PC-9 (cell line): ENCODE measurements at regions not wholly inside any gene's neighbourhood (a gene's known extent, or its start where the extent isn't known, plus 50 kb on each side); places are given as distances from the start of the nearest gene placed in this dataset.

Experiments
- BruUV-seq: library from RNA; stranded (reverse); fragments of 400-500 nt; replicated peaks from 2 replicates; lab custom pipeline; 2021; lab: Mats Ljungman, UMichigan
- CTCF ChIA-PET: fragments of 300-600 bp; sonication (Branson Sonifier 250); formaldehyde crosslinking; loops from one replicate; lab custom pipeline; 2022; ENCODE audit warnings: antibody characterized with exemption; lab: Charles Lee
- POLR2A ChIA-PET: fragments of 300-600 bp; sonication (Branson Sonifier 250); formaldehyde crosslinking; loops from one replicate; lab custom pipeline; 2022; ENCODE audit warnings: antibody characterized with exemption; ENCODE audit not compliant: unreplicated experiment; lab: Charles Lee
- DNase-seq, 2 experiments: peaks; one replicate each; pipeline versions ENCODE4 v3.0.0 to v3.0.0-alpha.2; 2015 to 2022; ENCODE audit warnings: mixed read lengths in 1 of 2
- H2AFZ ChIP-seq: fragments of 200-600 bp; sonication (generic); 2 replicates; pipeline ENCODE4 v1.8.1; 2017; ENCODE audit warnings: antibody characterized with exemption
- H3F3A ChIP-seq: fragments of 200-600 bp; sonication (generic); 2 replicates; pipeline ENCODE4 v1.8.1; 2017; ENCODE audit warnings: antibody characterized with exemption, mild to moderate bottlenecking, low read depth; ENCODE audit not compliant: insufficient read depth
- H3K27ac ChIP-seq: fragments of 200-600 bp; sonication (generic); 2 replicates; pipeline ENCODE4 v1.6.1; 2016; ENCODE audit warnings: mixed run types
- H3K27me3 ChIP-seq: fragments of 200-600 bp; sonication (generic); 2 replicates; pipeline ENCODE4 v1.6.1; 2016; ENCODE audit warnings: low read depth, mixed run types; ENCODE audit not compliant: insufficient read depth
- H3K36me3 ChIP-seq: fragments of 200-600 bp; sonication (generic); 2 replicates; pipeline ENCODE4 v1.6.1; 2016; ENCODE audit warnings: low read depth, mixed run types
- H3K4me1 ChIP-seq: fragments of 200-600 bp; sonication (generic); replicated peaks from 2 replicates; pipeline ENCODE4 v1.6.1; 2016; ENCODE audit warnings: mixed run types; ENCODE audit not compliant: insufficient read depth
- H3K4me2 ChIP-seq: fragments of 200-600 bp; sonication (generic); 2 replicates; pipeline ENCODE4 v1.6.1; 2017; ENCODE audit warnings: mixed run types
- H3K4me3 ChIP-seq: fragments of 200-600 bp; sonication (generic); 2 replicates; pipeline ENCODE4 v1.6.1; 2016; ENCODE audit warnings: mixed run types
- H3K79me2 ChIP-seq: fragments of 200-600 bp; sonication (generic); 2 replicates; pipeline ENCODE4 v1.6.1; 2017; ENCODE audit warnings: low read depth, mixed run types
- H3K9me2 ChIP-seq: fragments of 200-600 bp; sonication (generic); 2 replicates; pipeline ENCODE4 v1.8.1; 2017; ENCODE audit warnings: mild to moderate bottlenecking; ENCODE audit not compliant: insufficient read depth
- H3K9me3 ChIP-seq: fragments of 200-600 bp; sonication (generic); 2 replicates; pipeline ENCODE4 v1.8.1; 2016; ENCODE audit warnings: low read depth; ENCODE audit not compliant: insufficient read depth
- H4K20me1 ChIP-seq: fragments of 200-600 bp; sonication (generic); 2 replicates; pipeline ENCODE4 v1.8.1; 2017; ENCODE audit not compliant: insufficient read depth
- CTCF ChIP-seq: fragments of 200-600 bp; sonication (generic); conservative IDR thresholded peaks from 2 replicates; pipeline ENCODE4 v1.6.1; 2017; ENCODE audit warnings: mixed run types, antibody characterized with exemption, mild to moderate bottlenecking, moderate library complexity
- EZH2 ChIP-seq: fragments of 200-600 bp; sonication (generic); IDR thresholded peaks from 2 replicates; pipeline ENCODE4 v1.8.0; 2017; ENCODE audit warnings: antibody characterized with exemption, low read depth
- intact Hi-C: fragments of 100-400 bp; cut with micrococcal nuclease; formaldehyde crosslinking; loops from one replicate; pipeline ENCODE4 v1.10.0; 2022; ENCODE audit not compliant: unreplicated experiment

GRCh38 chr5:4815002-4815401 lies 325.1 kb upstream of the ADAMTS16 start:
- Histone ChIP-seq H3K4me1 (no peaks in the 10 kb centered on the region), H3K4me2 (no peak overlapping the region), H3K9me2 (no peaks in the 10 kb centered on the region), H3K27me3 (peaks cover 16% of the 10 kb centered on the region; the same call in 1 of the 2 replicates), H4K20me1 (no peaks in the 10 kb centered on the region), H3K27ac (no peak overlapping the region), H3K9me3 (no peaks in the 10 kb centered on the region), H3K79me2 (no peaks in the 10 kb centered on the region), H2AFZ (no peak overlapping the region), H3F3A (no peaks in the 10 kb centered on the region), H3K36me3 (no peaks in the 10 kb centered on the region), H3K4me3 (no peak overlapping the region)
- BruUV-seq = no TSS peak
- intact Hi-C loops = no loop called here
- ChIA-PET POLR2A (no interaction called here), CTCF (no interaction called here)
- no peak for TF ChIP-seq EZH2
- TF ChIP-seq CTCF = no peak
- DNase-seq = no peak

GRCh38 chr5:4817767-4818166 lies 322.4 kb upstream of the ADAMTS16 start:
- ChIA-PET POLR2A (no interaction called here), CTCF (no interaction called here)
- Histone ChIP-seq H3K9me3 (no peaks in the 10 kb centered on the region), H3K4me3 (no peak overlapping the region), H3K4me1 (no peaks in the 10 kb centered on the region), H3K27ac (no peak overlapping the region), H4K20me1 (no peaks in the 10 kb centered on the region), H3K27me3 (peaks cover 10% of the 10 kb centered on the region; the same call in 1 of the 2 replicates), H3K9me2 (no peaks in the 10 kb centered on the region), H3K79me2 (no peaks in the 10 kb centered on the region), H3K36me3 (no peaks in the 10 kb centered on the region), H3F3A (no peaks in the 10 kb centered on the region), H3K4me2 (no peak overlapping the region), H2AFZ (no peak overlapping the region)
- intact Hi-C loops = no loop called here
- DNase-seq = no peak
- BruUV-seq = no TSS peak
- TF ChIP-seq CTCF (no peak), EZH2 (no peak)

GRCh38 chr5:4831325-4831724 lies 308.8 kb upstream of the ADAMTS16 start:
- no peak overlapping the region for H3K4me3 ChIP-seq
- no TSS peak for BruUV-seq
- no peaks in the 10 kb centered on the region for H3K9me2 ChIP-seq
- DNase-seq = no peak
- no peaks in the 10 kb centered on the region for H3K79me2 ChIP-seq
- H3K27ac ChIP-seq = no peak overlapping the region
- H3F3A ChIP-seq = no peaks in the 10 kb centered on the region
- H3K27me3 ChIP-seq = peaks cover 38% of the 10 kb centered on the region
- H3K36me3 ChIP-seq = no peaks in the 10 kb centered on the region
- intact Hi-C loops = no loop called here
- CTCF ChIA-PET = no interaction called here
- H3K4me1 ChIP-seq = no peaks in the 10 kb centered on the region
- no peak overlapping the region for H3K4me2 ChIP-seq
- no peaks in the 10 kb centered on the region for H4K20me1 ChIP-seq
- TF ChIP-seq EZH2 (no peak), CTCF (no peak)
- no peak overlapping the region for H2AFZ ChIP-seq
- H3K9me3 ChIP-seq = no peaks in the 10 kb centered on the region
- POLR2A ChIA-PET = no interaction called here
